ENCODE measurements at regions not wholly inside any gene's neighbourhood (a gene's known extent, or its start where the extent isn't known, plus 50 kb on each side); places are given as distances from the start of the nearest gene placed in this dataset.
A peak's percentile ranks its signal among the peaks of the same experiment; 100 is the strongest.

- in situ Hi-C loops (cut with HindIII; ENCODE audit: low sequenced_read_pairs), result no loop called here
- no peak overlapping the region for H3K4me3 ChIP-seq (ENCODE audit: low read depth, low read length)
- DNase-seq (ENCODE audit: low read depth, low spot score), result no peak
- TF ChIP-seq CTCF (IDR thresholded peaks at IDR 0.05; ENCODE audit: low read depth, low read length), result no peak
Measured at GRCh38 chr1:104868794-104869193, 1119.1 kb downstream of the AMY1C start.

- no peak for DNase-seq (ENCODE audit: low read depth, low spot score)
- TF ChIP-seq CTCF (IDR thresholded peaks at IDR 0.05; ENCODE audit: low read depth, low read length), result no peak
- in situ Hi-C loops (cut with HindIII; ENCODE audit: low sequenced_read_pairs), result no loop called here
- no peak overlapping the region for H3K4me3 ChIP-seq (ENCODE audit: low read depth, low read length)
Measured at GRCh38 chr1:104874044-104874443, 1124.3 kb downstream of the AMY1C start.

- in situ Hi-C loops (cut with HindIII; ENCODE audit: low sequenced_read_pairs), result no loop called here
- no peak for TF ChIP-seq CTCF (IDR thresholded peaks at IDR 0.05; ENCODE audit: low read depth, low read length)
- no peak overlapping the region for H3K4me3 ChIP-seq (ENCODE audit: low read depth, low read length)
- DNase-seq (ENCODE audit: low read depth, low spot score), result no peak
Measured at GRCh38 chr1:104878203-104878909, 1128.7 kb downstream of the AMY1C start.

GRCh38 chr1:104884939-104885338 lies 1135.2 kb downstream of the AMY1C start:
- TF ChIP-seq CTCF (IDR thresholded peaks at IDR 0.05; ENCODE audit: low read depth, low read length), result no peak
- peak; percentile 4 for DNase-seq (ENCODE audit: low read depth, low spot score)
- no peak overlapping the region for H3K4me3 ChIP-seq (ENCODE audit: low read depth, low read length)
- in situ Hi-C loops (cut with HindIII; ENCODE audit: low sequenced_read_pairs), result no loop called here

- DNase-seq (ENCODE audit: low read depth, low spot score), result no peak
- no peak overlapping the region for H3K4me3 ChIP-seq (ENCODE audit: low read depth, low read length)
- no peak for TF ChIP-seq CTCF (IDR thresholded peaks at IDR 0.05; ENCODE audit: low read depth, low read length)
- in situ Hi-C loops (cut with HindIII; ENCODE audit: low sequenced_read_pairs), result no loop called here
Measured at GRCh38 chr1:104905322-104905721, 1155.6 kb downstream of the AMY1C start.

GRCh38 chr1:104906141-104906540 lies 1156.4 kb downstream of the AMY1C start:
- in situ Hi-C loops (cut with HindIII; ENCODE audit: low sequenced_read_pairs), result no loop called here
- H3K4me3 ChIP-seq (ENCODE audit: low read depth, low read length), result no peak overlapping the region
- no peak for TF ChIP-seq CTCF (IDR thresholded peaks at IDR 0.05; ENCODE audit: low read depth, low read length)
- no peak for DNase-seq (ENCODE audit: low read depth, low spot score)

Data from astrocyte of the spinal cord (primary cell).